ENCODE measurements at regions not wholly inside any gene's neighbourhood (a gene's known extent, or its start where the extent isn't known, plus 50 kb on each side); places are given as distances from the start of the nearest gene placed in this dataset.

DNA sequence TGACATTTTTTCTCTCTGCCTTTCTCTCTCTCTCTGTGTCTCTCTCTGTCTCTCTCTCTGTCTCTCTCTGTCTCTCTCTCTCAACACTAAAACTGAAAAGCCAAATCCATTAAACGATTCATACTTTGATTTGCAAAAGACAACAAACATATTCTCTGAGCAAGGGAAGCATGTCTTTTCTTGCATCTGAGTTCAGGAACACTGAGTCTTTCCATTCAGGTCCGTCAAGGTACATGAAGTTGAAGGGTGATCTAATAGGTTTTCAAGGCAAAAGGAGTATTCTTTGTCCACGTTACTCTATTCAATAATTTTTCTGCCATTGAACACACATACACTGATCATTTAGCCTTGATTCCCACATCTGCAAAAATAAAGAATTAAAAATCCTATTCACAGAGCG, 900.9 kb downstream of the BCL11B start:
- peaks cover 13% of the 10 kb centered on the region for H3K4me1 Mint-ChIP-seq
- DNase-seq (ENCODE audit: low spot score in 2 of 2) = no peak
- H3K4me3 Mint-ChIP-seq = no peak overlapping the region
- no peaks in the 10 kb centered on the region for H3K9me3 Mint-ChIP-seq
- ATAC-seq (replicated peaks; ENCODE audit: extremely low read depth, poor library complexity, severe bottlenecking) = no peak
- no peaks in the 10 kb centered on the region for H3K36me3 Mint-ChIP-seq (ENCODE audit: insufficient read depth)
- no peaks in the 10 kb centered on the region for H3K27me3 Mint-ChIP-seq
- no peak overlapping the region for H3K27ac Mint-ChIP-seq (ENCODE audit: low read depth)

DNA sequence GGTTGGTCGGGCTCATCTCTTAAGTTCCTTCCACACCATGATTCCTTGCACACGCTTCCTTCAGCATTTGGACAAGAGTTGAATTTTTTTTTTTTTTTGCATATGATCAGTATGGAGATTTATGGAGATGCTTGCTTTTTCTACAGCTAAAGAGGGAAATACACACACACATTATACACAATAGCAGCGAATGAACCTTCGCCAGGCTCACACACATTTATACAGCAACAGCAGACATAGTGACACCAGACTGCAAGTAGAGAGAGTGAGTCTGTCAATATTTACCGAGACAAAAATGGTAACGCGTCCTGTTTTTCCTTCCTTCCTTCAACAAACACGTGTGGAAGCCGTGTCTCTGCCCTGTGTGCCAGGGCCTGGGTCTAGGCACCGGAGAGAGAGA, 897.9 kb downstream of the BCL11B start:
- Mint-ChIP-seq H3K27me3 (no peaks in the 10 kb centered on the region), H3K9me3 (no peaks in the 10 kb centered on the region), H3K36me3 (ENCODE audit: insufficient read depth) (no peaks in the 10 kb centered on the region), H3K4me1 (no peaks in the 10 kb centered on the region), H3K4me3 (no peak overlapping the region), H3K27ac (ENCODE audit: low read depth) (no peak overlapping the region)
- DNase-seq (ENCODE audit: low spot score in 2 of 2) (no peak), ATAC-seq (replicated peaks; ENCODE audit: extremely low read depth, poor library complexity, severe bottlenecking) (no peak)

DNA sequence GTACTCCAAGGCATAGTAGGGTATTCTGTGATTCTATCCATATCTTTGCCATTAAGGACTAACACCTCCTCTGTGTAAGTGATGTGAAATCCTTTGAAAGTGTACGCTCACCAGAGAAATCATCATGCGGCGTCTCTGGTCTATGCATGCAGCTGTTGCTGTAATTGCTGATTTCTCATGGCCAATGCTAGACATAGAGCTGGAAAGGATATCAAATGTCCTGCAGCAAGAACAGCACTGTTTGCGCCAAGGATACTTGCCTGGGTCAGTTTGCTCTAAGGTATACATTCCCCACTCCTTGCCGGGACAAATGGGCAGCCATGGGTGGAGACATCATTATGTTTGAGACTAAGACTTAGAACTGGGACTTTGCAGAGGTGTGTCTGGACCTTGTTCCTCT, 896.4 kb downstream of the BCL11B start:
- no peaks in the 10 kb centered on the region for H3K27me3 Mint-ChIP-seq
- no peaks in the 10 kb centered on the region for H3K36me3 Mint-ChIP-seq (ENCODE audit: insufficient read depth)
- no peak for DNase-seq (ENCODE audit: low spot score in 2 of 2)
- H3K9me3 Mint-ChIP-seq = no peaks in the 10 kb centered on the region
- no peak for ATAC-seq (replicated peaks; ENCODE audit: extremely low read depth, poor library complexity, severe bottlenecking)
- no peak overlapping the region for H3K27ac Mint-ChIP-seq (ENCODE audit: low read depth)
- no peak overlapping the region for H3K4me3 Mint-ChIP-seq
- no peaks in the 10 kb centered on the region for H3K4me1 Mint-ChIP-seq

DNA sequence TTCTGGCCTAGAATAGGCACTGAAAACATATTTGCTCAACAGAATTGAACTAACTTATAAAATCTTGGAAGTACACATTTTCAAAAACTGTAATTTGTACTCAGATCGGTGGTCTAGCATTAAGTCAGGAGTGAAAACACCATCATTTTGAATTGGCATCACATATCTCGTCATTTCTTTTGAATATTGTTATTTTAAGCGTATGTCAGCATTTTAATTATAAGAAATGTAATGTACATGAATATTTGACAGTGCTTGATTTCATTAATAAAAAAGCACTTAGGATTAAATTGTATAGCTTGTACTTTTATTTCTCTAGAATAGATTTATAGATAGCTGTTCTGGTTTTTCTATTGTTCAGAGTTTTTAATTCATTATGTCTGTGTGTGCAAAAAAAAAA, 892.2 kb downstream of the BCL11B start:
- Mint-ChIP-seq H3K27me3 (no peaks in the 10 kb centered on the region), H3K36me3 (ENCODE audit: insufficient read depth) (no peaks in the 10 kb centered on the region), H3K27ac (ENCODE audit: low read depth) (no peak overlapping the region), H3K4me1 (no peaks in the 10 kb centered on the region), H3K4me3 (no peak overlapping the region), H3K9me3 (no peaks in the 10 kb centered on the region)
- ATAC-seq (replicated peaks; ENCODE audit: extremely low read depth, poor library complexity, severe bottlenecking) (no peak), DNase-seq (ENCODE audit: low spot score in 2 of 2) (no peak)

DNA sequence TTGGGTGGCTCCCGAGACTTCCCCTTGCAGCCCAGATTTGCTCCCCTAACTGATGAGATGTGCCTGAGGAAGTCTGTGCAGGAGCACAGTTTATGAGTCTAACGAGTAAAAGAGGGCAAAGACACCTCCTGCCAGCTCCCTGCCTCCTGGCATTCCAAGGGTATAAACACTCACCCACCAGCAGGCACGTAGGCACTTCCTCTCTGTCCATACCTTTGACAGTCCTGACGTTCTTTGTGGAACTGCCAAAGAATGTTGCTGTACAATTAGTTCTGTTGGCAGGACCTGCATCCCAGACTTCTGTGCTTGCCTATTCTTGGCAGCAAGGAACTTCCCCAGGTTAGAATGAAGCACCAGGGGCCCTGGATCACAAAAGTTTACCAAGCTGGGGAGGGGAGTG, 889.3 kb downstream of the BCL11B start:
- H3K27me3 Mint-ChIP-seq = no peaks in the 10 kb centered on the region
- no peak for ATAC-seq (replicated peaks; ENCODE audit: extremely low read depth, poor library complexity, severe bottlenecking)

GRCh38 chr14:98385851-98386250, 886.1 kb downstream of the BCL11B start:
- Mint-ChIP-seq H3K9me3 (no peaks in the 10 kb centered on the region), H3K36me3 (ENCODE audit: insufficient read depth) (no peaks in the 10 kb centered on the region), H3K4me3 (no peak overlapping the region), H3K4me1 (no peaks in the 10 kb centered on the region), H3K27me3 (no peaks in the 10 kb centered on the region), H3K27ac (ENCODE audit: low read depth) (no peak overlapping the region)
- DNase-seq (ENCODE audit: low spot score in 2 of 2) (no peak), ATAC-seq (replicated peaks; ENCODE audit: extremely low read depth, poor library complexity, severe bottlenecking) (no peak)

More for the DNA sequence above, 889.3 kb downstream of the BCL11B start:
- H3K36me3 Mint-ChIP-seq (ENCODE audit: insufficient read depth) = no peaks in the 10 kb centered on the region
- no peaks in the 10 kb centered on the region for H3K9me3 Mint-ChIP-seq
- no peak for DNase-seq (ENCODE audit: low spot score in 2 of 2)
- H3K4me3 Mint-ChIP-seq = no peak overlapping the region
- no peaks in the 10 kb centered on the region for H3K4me1 Mint-ChIP-seq
- no peak overlapping the region for H3K27ac Mint-ChIP-seq (ENCODE audit: low read depth)

- ATAC-seq (replicated peaks; ENCODE audit: extremely low read depth, poor library complexity, severe bottlenecking) = no peak
- no peaks in the 10 kb centered on the region for H3K36me3 Mint-ChIP-seq (ENCODE audit: insufficient read depth)
- no peak overlapping the region for H3K27ac Mint-ChIP-seq (ENCODE audit: low read depth)
Observed at GRCh38 chr14:98391061-98391460, 880.9 kb downstream of the BCL11B start.

GRCh38 chr14:98393527-98393926, 878.5 kb downstream of the BCL11B start:
- H3K27ac Mint-ChIP-seq (ENCODE audit: low read depth) = no peak overlapping the region
- no peaks in the 10 kb centered on the region for H3K4me1 Mint-ChIP-seq
- no peak for ATAC-seq (replicated peaks; ENCODE audit: extremely low read depth, poor library complexity, severe bottlenecking)

More at GRCh38 chr14:98391061-98391460, 880.9 kb downstream of the BCL11B start:
- Mint-ChIP-seq H3K4me1 (no peaks in the 10 kb centered on the region), H3K27me3 (no peaks in the 10 kb centered on the region), H3K4me3 (no peak overlapping the region), H3K9me3 (no peaks in the 10 kb centered on the region)
- DNase-seq (ENCODE audit: low spot score in 2 of 2) = no peak

GRCh38 chr14:98404811-98405210, 867.2 kb downstream of the BCL11B start:
- H3K27ac Mint-ChIP-seq (ENCODE audit: low read depth) = no peak overlapping the region
- no peak for ATAC-seq (replicated peaks; ENCODE audit: extremely low read depth, poor library complexity, severe bottlenecking)

More at GRCh38 chr14:98393527-98393926, 878.5 kb downstream of the BCL11B start:
- no peak for DNase-seq (ENCODE audit: low spot score in 2 of 2)
- Mint-ChIP-seq H3K4me3 (no peak overlapping the region), H3K9me3 (no peaks in the 10 kb centered on the region), H3K27me3 (no peaks in the 10 kb centered on the region), H3K36me3 (ENCODE audit: insufficient read depth) (no peaks in the 10 kb centered on the region)

GRCh38 chr14:98408024-98408555, 863.9 kb downstream of the BCL11B start:
- H3K27me3 Mint-ChIP-seq = no peaks in the 10 kb centered on the region
- no peaks in the 10 kb centered on the region for H3K9me3 Mint-ChIP-seq
- DNase-seq (ENCODE audit: low spot score in 2 of 2) = no peak
- no peaks in the 10 kb centered on the region for H3K4me1 Mint-ChIP-seq
- H3K36me3 Mint-ChIP-seq (ENCODE audit: insufficient read depth) = peaks cover 1% of the 10 kb centered on the region
- ATAC-seq (replicated peaks; ENCODE audit: extremely low read depth, poor library complexity, severe bottlenecking) = no peak
- H3K4me3 Mint-ChIP-seq = no peak overlapping the region
- H3K27ac Mint-ChIP-seq (ENCODE audit: low read depth) = no peak overlapping the region

More at GRCh38 chr14:98404811-98405210, 867.2 kb downstream of the BCL11B start:
- no peak overlapping the region for H3K4me3 Mint-ChIP-seq
- no peak for DNase-seq (ENCODE audit: low spot score in 2 of 2)
- H3K27me3 Mint-ChIP-seq = no peaks in the 10 kb centered on the region
- H3K9me3 Mint-ChIP-seq = no peaks in the 10 kb centered on the region
- H3K36me3 Mint-ChIP-seq (ENCODE audit: insufficient read depth) = no peaks in the 10 kb centered on the region
- no peaks in the 10 kb centered on the region for H3K4me1 Mint-ChIP-seq

DNA sequence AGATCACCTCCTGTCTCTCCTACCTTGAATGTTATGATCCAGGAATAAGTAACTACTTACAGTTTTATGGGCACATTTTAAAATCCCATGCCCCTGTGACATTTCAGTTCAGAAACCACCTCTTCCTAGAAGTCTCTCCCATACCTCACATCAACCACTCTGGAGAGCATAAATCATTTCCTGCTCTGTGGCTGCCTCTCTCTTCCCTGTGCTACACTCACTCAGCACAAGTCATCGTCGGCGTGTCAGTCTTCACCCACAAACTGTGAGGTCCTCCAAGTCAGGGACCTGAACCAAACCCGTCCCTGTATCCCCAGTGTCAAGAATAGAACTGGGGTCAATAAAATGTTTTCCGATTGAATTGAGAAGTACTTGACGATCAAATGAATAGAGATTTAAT, 863.3 kb downstream of the BCL11B start:
- Mint-ChIP-seq H3K36me3 (ENCODE audit: insufficient read depth) (peaks cover 1% of the 10 kb centered on the region), H3K27ac (ENCODE audit: low read depth) (peak overlapping the region; percentile 19), H3K27me3 (no peaks in the 10 kb centered on the region), H3K4me1 (no peaks in the 10 kb centered on the region), H3K4me3 (no peak overlapping the region), H3K9me3 (no peaks in the 10 kb centered on the region)
- DNase-seq (ENCODE audit: low spot score in 2 of 2) (no peak), ATAC-seq (replicated peaks; ENCODE audit: extremely low read depth, poor library complexity, severe bottlenecking) (no peak)

GRCh38 chr14:98411154-98411553, 860.8 kb downstream of the BCL11B start:
- no peak overlapping the region for H3K27ac Mint-ChIP-seq (ENCODE audit: low read depth)
- no peak for ATAC-seq (replicated peaks; ENCODE audit: extremely low read depth, poor library complexity, severe bottlenecking)
- no peaks in the 10 kb centered on the region for H3K4me1 Mint-ChIP-seq
- H3K27me3 Mint-ChIP-seq = no peaks in the 10 kb centered on the region
- no peaks in the 10 kb centered on the region for H3K9me3 Mint-ChIP-seq
- no peak for DNase-seq (ENCODE audit: low spot score in 2 of 2)
- peaks cover 1% of the 10 kb centered on the region for H3K36me3 Mint-ChIP-seq (ENCODE audit: insufficient read depth)
- H3K4me3 Mint-ChIP-seq = no peak overlapping the region

DNA sequence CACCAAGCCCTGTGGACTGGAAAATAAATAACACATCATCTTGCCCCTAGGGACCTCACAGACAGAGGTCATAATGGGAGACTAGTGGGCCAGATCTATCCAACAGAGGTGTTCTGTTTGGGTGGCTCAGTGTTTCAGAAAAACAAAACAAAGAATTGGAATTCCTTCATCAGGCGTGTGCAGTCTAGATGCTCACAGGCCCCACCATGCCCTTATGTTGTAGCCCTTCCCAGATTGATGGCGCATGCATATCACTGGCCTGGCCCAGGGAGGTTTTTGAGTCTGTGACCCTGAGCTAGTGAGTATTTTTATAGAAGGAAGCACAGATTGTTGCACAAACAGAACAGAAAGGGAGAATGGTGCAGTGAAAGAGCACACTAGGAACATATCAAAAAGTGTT, 859.6 kb downstream of the BCL11B start:
- H3K27ac Mint-ChIP-seq (ENCODE audit: low read depth) = peak overlapping the region; percentile 17
- no peak overlapping the region for H3K4me3 Mint-ChIP-seq
- H3K4me1 Mint-ChIP-seq = no peaks in the 10 kb centered on the region
- H3K9me3 Mint-ChIP-seq = no peaks in the 10 kb centered on the region
- DNase-seq (ENCODE audit: low spot score in 2 of 2) = no peak
- H3K27me3 Mint-ChIP-seq = no peaks in the 10 kb centered on the region
- ATAC-seq (replicated peaks; ENCODE audit: extremely low read depth, poor library complexity, severe bottlenecking) = no peak
- H3K36me3 Mint-ChIP-seq (ENCODE audit: insufficient read depth) = peaks cover 1% of the 10 kb centered on the region

DNA sequence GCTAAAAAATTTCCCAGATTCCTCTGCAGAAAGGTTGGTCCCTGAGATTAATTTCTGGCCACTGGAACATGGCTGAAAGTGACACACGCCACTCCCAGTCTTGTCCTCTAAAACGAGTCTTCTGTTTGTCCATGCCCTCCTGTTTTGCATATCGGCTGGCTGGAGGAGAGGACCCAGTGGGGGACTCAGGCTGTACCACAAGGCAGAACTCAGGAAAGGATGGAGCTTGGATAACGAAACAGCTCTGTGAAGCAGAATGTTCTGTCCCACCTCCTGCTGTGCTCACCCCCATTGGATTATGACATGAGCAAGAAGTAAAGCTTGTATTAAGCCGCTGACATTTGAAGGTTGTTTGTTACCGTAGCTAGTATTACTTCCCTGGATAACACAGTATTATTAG, 856.2 kb downstream of the BCL11B start:
- ATAC-seq (replicated peaks; ENCODE audit: extremely low read depth, poor library complexity, severe bottlenecking) (no peak), DNase-seq (ENCODE audit: low spot score in 2 of 2) (no peak)
- peaks cover 1% of the 10 kb centered on the region for H3K36me3 Mint-ChIP-seq (ENCODE audit: insufficient read depth)
- no peaks in the 10 kb centered on the region for H3K4me1 Mint-ChIP-seq
- H3K9me3 Mint-ChIP-seq = no peaks in the 10 kb centered on the region
- H3K27ac Mint-ChIP-seq (ENCODE audit: low read depth) = no peak overlapping the region
- H3K4me3 Mint-ChIP-seq = no peak overlapping the region
- no peaks in the 10 kb centered on the region for H3K27me3 Mint-ChIP-seq

Measured in central memory CD8-positive, alpha-beta T cell (primary cell).